ENCODE measurements at regions not wholly inside any gene's neighbourhood (a gene's known extent, or its start where the extent isn't known, plus 50 kb on each side); places are given as distances from the start of the nearest gene placed in this dataset.

DNA sequence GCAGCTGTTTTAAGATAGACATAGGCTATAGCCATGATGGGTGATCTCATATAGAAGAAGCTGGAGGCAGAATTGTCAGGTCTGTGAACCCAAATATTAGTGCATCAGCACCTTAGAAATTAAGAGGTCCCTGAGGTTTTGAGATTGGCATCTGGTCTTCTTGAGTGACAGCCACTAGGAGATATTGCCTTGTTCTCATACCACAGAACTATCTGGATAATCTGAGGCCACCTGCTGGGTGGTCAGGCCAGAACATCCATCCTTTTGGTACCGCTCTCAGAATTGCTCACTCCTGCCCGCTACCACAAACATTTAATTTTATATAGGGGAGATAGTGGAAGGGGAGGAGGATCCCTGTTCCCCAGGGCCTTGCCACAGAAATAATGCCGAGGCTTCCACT is 210.6 kb upstream of the ZPLD1 start:
- no peak for DNase-seq

DNA sequence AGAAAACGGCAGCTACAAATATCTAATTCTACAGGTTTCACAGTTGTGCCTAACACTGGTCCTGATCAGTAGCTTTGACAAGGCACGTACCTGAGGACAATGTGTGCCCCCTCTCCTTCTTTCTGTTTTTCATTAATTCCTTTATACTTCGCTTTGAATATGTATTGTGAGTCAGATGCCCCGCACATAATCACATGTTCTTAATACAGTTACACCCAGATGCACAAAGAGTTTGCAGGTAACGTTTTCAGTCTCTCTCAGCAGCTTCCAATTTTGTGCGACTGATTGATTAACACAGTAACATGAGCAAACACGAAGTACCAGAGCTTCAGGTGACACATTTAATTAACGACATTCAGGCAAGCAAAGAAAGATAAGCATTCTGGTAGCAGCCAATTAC is 209.8 kb upstream of the ZPLD1 start:
- no peak for DNase-seq

DNA sequence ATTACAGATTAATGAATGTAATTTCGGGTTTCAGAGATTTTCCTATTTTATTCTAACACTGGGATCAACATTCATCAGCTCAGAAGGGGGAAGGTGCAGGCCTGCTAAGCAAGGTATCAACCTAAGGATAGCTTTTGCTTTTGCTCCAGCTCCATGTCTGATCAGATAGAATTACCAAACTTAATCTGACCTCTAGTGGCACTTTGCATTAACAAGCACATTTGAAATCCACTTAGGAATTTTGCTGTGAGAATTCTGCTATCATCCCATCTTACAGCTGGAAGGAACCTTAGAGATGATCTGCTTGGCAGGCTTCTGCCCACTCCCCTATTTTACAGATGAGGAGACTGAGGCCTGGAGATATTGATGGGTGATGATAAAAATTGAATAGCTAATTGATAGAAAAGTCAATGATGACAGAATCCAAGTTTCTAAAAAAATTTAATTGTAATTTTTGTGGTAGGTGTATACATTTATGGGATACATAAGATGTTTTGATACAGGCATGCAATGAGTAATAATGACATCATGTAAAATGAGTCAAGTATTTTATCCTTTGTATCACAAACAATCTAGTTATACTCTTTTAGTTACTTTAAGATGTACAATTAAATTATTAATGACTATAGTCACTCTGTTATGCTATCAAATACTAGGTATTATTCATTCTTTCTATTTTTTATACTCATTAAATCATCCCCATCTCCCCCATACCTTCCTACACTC is 209.2 kb upstream of the ZPLD1 start:
- DNase-seq, result peak in 1 of 56 donors; percentile 39

DNA sequence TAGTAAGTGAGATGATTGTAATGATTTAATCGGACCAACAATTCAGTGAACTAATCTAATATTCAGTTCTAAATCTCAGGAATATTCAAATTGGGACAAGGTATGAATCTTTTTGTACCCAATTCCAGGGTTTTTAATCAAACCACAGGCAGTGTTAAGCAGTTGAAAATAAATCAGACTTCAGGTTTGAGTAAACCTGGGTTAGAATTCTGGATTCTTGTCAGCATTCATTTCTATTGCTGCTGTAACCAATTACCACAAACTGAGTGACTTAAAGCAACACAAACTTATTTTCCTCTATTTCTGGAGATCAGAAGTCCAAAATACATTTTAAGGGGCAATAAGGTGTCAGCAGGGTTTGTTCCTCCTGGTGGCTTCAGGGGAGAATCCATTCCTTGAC is 208.4 kb upstream of the ZPLD1 start:
- DNase-seq, result no peak

DNA sequence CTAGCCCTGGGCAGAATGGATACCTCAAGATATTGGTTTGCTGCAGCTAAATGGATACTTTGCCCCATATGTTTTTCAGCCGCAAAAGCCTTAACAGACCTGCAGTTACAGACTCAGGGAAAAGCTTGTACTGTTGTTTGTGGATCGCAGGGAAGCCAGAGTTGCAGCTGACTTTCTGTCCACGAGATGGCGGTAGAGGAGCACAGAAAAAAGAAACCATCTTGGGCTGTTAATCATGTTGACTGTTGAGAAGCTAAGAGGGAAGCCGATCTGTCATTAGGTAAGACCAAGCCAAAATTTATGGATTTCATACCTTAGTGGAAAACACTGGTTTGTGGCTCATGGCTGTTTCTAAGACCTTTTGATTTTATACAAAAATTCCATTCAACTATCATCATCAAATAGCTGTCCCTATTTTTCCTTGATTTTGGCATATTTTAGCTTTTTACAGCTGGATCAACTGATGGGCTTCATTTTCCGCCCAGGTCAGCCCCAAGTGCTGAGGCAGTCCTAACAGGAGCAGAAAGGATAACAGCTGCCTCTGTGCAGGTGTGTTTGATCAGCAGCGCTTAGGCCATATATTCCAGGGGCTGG is 205.7 kb upstream of the ZPLD1 start:
- DNase-seq, result peak in 51 of 56 donors; percentile 2 to 91 (median 49)

DNA sequence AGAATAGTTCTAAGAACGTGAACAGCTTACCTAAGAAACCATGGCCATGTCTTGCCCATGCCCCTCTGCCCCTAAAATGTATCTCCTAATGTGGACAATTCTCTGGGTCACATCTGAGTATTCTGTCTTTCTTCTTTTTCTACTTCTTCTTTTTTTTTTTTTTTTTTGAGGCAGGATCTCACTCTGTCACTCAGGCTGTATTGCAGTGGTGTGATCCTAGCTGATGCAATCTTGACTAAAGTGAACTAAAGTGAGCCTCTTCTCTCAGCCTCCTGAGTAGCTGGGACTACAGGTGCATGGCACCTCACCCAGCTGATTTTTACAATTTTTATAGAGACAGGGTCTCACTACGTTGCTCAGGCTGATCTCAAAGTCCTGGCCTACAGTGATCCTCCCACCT is 204.8 kb upstream of the ZPLD1 start:
- DNase-seq, result no peak

DNA sequence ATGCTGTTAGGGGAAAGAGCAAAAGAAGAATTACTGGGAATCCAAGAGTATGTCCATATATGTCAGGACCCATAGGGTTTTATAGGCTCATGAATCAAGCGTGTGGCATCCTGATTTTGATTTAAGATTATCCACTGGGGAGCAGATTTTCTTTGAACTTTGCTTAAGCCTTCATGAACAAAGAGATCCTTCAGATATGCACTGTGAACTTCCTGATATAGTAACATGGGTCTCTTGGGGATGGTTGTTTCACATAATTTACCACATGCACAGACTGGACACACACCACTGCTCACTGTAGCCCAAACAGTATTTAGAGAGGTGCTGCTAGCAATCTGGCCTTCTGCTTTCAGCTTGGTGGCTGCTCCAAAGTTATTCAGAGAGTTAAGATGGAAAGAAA is 200.9 kb upstream of the ZPLD1 start:
- DNase-seq, result no peak

DNA sequence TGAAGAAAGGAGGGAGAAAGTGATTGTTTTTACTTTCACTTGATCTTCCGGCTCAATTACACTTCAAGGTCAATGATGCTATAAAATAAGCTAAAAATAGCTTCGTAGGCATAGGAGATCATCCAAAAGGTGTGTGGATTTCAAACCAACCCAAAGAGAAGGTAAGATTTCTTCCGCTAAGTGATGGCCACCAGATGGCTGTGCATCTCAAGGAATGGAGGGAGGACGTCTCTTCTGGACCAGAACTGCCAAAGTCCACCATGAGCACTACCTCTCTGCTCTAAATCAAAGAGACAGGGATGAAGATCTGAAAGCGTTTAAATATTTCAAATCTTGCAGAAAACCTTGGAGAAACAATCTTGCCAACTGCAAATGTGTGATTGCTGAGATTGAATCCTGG is 199.1 kb upstream of the ZPLD1 start:
- DNase-seq, result peak in 6 of 56 donors; percentile 0 to 24 (median 14)

DNA sequence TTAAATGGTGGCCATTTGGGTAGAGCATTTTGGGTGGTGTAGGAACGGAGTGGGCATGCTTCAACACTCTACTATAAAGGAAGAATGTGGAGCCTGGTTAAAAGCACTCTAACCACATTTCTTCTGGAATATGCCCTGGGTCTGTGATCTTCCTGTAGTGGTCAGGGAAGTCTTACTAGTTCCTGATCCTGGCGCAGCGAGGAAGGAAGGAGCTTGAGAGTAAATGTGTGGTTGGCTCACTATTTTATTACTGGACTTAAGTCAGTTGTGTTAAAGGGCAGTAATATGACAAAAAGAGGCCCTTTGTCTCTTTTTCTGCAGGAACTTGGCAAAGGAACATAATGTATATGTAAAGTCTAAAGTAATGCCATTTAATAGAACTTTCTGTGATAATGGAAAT is 197.6 kb upstream of the ZPLD1 start:
- DNase-seq, result no peak

DNA sequence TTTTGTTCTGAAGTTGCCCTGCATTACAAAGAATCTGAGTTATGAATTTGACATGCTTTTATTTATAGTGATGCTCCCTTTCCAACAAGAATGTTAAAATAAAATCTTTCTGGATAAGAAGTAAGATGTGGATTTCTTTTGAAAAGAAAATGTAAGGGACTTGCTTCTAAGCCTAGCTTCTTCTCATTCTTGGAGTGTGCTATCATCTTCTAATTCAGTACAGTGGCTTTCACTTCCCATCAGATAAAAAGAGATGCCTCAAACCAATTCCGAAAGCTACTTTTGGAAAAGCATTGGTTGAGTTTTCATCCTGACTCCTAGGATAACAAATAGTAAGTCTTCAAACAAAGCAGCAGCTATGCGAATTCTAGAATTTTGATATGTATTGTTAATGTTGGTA is 197.0 kb upstream of the ZPLD1 start:
- no peak for DNase-seq

DNA sequence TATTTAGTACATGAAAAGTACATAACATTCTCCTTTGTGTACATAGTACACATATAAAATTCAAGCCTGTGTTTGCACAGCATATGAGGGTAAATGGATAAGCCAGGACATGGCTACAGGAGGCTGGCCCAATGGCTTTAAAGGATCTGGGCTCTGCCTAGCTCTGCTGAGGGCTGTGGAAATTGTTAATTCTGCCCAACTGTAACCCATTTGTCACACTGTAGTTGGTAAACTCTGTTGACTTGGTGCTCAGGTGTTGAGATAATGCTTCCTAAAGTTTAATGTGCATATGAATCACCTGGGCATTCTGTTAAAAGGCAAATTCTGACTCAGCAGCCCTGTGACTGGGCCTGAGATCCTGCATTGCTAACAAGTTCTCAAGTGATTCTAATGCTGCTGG is 196.5 kb upstream of the ZPLD1 start:
- DNase-seq, result no peak

DNA sequence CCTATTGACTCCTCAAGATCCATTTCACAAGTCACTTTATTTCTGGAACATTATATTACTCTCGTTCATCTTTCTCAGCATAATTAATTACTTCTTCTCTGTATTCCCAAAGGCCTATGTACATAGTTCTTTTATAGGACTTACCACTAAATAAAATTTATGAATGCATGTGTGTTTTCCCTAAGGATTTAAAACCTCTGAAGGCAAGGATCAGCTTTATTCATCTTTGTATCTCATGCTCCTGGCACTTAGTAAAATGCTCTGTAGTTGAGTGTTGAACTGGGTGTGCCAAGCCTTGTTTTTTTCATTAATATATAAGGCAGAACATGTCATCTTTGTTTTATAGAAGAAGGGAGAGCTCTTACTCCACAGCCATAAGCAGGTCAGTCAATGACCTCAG is 194.1 kb upstream of the ZPLD1 start:
- no peak for DNase-seq

DNA sequence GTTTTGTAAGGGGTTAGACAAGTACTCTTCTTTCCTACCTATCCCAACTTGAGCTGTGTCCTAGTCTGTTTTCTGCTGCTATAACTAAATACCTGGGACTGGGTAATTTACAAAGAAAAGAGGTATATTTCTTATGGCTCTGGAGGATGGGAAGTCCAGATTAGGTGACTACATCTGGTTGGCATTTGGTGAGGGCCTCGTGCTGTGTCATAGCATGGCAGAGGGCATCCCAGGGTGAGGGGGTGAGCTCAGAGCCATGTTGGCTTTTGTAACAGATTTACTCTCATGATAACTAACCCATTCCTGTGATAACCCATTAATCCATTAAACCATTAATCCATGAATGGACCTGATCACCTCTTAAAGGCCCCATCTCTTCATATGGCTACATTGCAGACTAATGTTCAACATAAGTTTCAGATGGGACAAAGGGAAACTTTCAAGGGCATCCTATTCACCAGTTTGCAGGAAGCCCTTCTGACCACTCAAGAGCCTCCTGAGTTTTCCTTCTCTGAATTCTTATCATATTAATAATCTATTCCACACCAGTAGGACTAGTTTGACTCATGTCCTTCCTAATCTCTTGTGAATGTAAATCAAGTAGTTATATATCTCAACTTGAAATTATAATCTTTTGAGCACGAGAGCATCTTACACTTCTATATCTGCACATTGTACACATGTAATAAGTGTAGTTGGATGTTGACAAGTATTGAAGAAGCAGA is 185.7 kb upstream of the ZPLD1 start:
- no peak for DNase-seq

DNA sequence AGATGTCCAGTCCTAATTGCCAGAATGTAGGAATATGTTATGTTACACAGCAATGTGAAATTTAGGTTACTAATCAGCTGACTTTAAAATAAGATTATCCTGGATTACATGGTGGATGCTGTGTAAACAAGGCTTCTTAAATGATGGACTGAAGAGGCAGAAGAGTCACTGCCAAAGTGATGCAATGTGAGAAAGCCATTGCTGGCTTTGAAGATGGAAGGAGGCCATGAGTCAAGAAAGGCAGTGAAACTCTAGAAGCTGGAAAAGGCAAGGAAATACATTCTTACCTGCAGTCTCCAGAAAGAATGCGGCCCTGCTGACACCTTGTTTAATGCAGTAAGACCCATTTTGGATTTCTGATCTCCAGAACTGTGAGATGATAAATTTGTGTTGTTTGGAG is 179.1 kb upstream of the ZPLD1 start:
- no peak for DNase-seq

DNA sequence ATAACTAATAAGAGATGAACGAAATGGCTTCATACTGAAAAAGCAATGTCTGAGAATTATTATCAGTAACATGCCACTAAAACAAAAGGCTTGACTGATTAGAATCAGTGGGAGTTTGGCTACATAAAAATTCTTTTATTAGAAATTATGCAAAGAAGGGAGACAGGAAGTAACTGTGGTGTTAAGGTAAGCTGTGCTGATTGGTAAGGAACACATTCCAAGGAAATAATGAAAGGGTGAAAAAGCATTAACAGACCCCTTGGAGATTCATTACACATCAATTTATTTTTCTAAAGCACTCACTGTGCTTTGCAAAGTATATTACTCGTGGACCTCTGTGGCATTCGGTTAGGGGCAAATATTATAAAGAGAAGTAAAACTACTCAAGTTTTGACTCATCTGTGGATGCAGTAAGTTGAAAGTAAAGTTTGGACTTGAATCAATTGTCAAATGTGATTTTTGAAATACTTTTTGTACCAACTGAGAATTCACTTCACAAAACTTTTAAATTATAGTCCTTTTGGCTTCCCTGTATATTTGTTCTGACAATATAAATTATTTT is 176.1 kb upstream of the ZPLD1 start:
- no peak for DNase-seq

DNA sequence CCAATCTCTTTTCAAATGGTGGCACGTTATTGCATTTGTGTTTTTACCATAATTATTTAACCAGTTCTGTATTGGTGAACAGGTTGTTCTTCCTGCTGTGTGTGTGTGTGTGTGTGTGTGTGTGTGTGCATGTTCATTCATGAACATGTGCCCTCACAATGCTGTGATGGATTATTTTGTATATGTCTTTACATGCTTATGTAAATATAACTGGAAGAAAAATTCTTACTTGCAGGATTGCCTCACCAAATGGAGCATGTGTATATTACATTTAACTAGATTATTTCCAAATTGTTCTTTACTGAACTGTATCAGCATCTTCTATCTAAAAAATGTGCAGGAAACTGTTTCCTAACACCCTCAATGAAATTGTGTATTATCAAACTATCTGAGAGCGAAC is 175.2 kb upstream of the ZPLD1 start:
- DNase-seq, result no peak

DNA sequence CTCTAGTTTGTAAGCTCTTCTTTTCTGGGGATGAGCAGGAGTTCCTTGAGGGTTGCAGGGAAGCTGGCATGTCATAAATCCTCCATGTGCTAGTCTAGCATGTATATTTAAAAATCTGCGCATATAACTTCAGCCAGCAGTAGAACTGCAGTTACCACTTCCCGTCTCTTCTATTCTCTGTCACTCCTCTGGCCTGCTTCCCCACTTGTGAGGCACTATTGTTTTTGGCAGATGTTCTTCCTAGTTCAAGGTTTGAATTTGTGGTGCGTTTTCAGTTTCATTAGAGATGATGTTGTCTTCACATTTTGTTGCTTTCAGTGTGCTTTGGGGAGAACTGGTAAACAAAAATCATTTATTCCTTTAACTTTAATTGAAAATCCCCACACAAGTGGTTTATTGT is 169.1 kb upstream of the ZPLD1 start:
- DNase-seq, result no peak

DNA sequence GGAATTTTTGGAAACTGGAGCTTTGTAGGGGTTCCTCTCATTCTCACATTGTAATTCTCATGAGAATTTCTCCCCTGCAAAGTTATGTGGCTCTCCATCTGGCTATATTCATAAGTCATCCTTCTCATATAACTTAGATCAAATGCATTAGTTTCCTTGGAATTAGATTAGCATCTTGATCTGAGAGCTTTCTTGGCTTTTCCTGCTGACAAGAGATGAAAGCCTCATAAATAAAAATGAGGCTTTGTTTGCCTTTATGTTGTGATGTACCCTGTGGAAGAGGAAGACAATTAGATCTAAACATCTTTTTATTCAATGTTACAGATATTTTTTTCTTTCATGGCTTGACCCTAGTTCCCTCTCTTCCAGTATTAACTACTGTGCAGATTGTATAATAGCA is 165.4 kb upstream of the ZPLD1 start:
- DNase-seq, result no peak

DNA sequence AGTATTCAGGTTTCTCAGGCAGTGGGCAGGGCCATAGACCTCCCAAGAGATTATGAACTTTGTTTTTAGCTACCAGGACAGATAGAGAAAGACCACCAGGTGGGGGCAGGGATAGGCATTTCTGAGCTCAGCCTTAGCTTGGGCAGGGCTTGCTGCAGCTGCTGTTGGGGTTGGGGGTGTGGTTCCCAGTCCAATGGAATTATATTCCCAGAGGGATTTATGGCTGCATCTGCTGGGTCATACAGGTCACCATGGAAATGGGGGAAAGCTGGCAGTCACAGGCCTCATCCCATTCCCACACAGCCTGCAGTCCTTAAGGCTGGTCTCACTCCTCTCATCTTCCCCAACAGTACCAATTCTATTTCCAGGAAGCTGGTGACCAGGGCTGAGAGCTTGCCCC is 144.6 kb upstream of the ZPLD1 start:
- DNase-seq, result no peak

DNA sequence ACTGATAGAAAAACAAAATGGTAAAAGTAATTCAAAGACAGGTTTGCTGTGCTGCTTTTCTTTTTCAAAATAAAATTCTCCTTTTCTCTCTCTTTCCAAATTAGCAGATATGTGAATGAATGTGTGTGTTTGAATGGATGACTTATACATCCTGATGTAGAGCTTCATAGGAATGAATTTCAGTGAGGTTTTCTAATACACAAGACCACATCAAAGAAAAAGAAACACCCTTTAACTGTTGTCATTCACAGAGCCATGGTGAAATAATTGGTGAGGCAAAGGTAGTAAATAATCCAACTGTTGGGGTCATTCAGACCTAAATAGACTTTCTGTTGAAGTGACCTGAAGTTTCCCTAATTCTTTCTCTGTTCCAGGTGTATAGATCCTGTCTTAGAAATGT is 139.1 kb upstream of the ZPLD1 start:
- DNase-seq, result no peak

DNA sequence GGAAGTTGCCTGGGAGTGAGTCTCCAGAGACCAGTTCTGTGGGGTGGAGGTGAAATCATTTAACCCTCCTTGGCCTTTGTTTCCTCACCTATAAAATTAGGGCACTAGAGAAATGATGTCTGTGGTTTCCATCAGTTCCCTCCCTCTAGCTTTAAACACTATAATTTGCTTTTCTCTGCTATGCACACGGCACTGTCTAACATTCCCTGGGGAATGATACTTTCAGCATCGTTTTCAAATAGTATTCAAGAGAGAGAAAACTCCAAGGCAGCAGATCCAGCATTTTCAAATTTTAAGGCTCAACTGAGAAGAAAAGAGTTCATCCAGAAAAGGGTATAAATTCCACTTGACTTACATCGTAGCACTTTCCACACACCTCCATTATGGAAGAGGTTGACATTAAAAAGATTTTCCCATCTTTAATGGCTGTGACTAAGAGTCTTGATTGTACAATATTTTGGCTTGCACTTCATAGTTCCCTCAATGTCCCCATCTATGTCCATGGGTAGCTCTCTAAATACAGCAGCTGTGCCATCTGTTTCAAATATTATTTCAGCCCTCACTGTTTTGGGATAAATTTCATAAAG is 137.7 kb upstream of the ZPLD1 start:
- no peak for DNase-seq
